AG09319 (cell line): ENCODE measurements at regions not wholly inside any gene's neighbourhood (a gene's known extent, or its start where the extent isn't known, plus 50 kb on each side); places are given as distances from the start of the nearest gene placed in this dataset.

Experiments
- DNase-seq: peaks from one replicate; pipeline ENCODE4 v3.0.0-alpha.2; 2010; ENCODE audit warnings: low read depth; ENCODE audit errors: extremely low read depth
- TF ChIP-seq, protein P1 (sequence below): IDR thresholded peaks from 2 replicates; pipeline ENCODE4 v1.5.1; 2011; ENCODE audit warnings: low read depth, mild to moderate bottlenecking, inconsistent platforms, low read length, moderate library complexity

GRCh38 chr9:78860801-78861475 lies 564.0 kb downstream of the PSAT1 start:
- TF ChIP-seq, protein P1, sequence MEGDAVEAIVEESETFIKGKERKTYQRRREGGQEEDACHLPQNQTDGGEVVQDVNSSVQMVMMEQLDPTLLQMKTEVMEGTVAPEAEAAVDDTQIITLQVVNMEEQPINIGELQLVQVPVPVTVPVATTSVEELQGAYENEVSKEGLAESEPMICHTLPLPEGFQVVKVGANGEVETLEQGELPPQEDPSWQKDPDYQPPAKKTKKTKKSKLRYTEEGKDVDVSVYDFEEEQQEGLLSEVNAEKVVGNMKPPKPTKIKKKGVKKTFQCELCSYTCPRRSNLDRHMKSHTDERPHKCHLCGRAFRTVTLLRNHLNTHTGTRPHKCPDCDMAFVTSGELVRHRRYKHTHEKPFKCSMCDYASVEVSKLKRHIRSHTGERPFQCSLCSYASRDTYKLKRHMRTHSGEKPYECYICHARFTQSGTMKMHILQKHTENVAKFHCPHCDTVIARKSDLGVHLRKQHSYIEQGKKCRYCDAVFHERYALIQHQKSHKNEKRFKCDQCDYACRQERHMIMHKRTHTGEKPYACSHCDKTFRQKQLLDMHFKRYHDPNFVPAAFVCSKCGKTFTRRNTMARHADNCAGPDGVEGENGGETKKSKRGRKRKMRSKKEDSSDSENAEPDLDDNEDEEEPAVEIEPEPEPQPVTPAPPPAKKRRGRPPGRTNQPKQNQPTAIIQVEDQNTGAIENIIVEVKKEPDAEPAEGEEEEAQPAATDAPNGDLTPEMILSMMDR: no peak
- no peak for DNase-seq

- TF ChIP-seq, protein P1: no peak
- no peak for DNase-seq
Measured at GRCh38 chr9:78863531-78863930, 566.6 kb downstream of the PSAT1 start.

GRCh38 chr9:78865737-78866136 lies 568.8 kb downstream of the PSAT1 start:
- TF ChIP-seq, protein P1: no peak
- no peak for DNase-seq

- TF ChIP-seq, protein P1: no peak
- DNase-seq: no peak
Measured at GRCh38 chr9:78866207-78867132, 569.5 kb downstream of the PSAT1 start.

- DNase-seq: no peak
- TF ChIP-seq, protein P1: no peak
Measured at GRCh38 chr9:78871086-78871451, 574.1 kb downstream of the PSAT1 start.

DNA sequence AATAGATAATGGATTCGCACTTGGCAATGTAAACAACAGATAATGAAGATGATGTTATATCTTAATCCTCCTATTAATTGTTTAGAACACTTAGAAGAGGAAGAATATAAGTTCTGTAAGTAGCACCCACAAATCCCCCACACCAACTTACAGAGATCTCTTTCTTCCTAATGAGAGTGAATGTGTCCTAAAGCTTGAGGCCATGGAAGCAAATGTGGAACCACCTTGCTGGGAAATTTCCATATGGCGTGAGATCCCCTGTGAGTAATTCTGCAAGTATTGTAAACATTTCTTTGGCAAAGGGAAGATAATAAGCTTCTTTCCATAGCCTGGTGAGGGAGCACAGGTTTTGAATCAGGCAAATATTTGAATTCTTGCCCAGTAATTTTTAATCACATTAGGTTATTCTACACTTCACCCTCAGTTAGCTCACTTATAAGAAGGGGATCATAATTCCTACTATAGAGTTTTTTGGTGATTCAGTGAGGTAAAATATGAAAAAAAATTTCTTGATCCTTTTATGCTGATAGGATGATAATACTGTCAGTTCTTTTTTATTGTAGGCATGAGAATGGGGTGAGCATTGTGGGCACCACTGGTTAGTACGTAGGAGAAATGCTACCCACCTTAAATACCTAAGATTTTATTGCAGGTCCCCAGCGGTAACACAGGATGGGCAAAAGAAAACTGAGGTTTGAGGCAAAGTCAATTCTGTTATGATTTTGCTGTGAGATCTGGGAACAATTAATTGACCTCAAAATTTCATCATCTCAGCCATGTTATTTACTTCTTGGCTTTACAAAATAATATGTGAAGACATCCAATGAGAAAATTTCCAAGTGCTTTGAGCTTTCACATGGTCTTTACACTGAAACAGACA lies 574.8 kb downstream of the PSAT1 start:
- TF ChIP-seq, protein P1: no peak
- DNase-seq: peak; percentile 72

DNA sequence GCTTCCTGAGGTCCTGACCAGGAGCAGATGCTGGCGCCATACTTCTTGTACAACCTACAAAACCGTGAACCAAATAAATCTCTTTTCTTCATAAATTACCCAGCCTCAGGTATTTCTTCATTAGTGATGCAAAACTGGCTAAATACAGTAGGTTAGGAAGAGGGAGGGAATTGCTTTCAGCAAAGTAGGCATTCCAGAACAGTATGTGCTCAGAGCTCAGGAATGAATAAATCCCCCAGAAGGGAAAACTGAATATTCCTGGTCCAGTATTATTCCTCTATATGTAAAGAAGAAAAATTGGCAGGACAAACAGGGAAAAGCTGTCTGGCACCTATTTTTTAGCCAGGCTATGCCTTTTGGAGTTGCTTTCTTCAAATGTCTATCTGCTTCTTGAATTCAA lies 577.1 kb downstream of the PSAT1 start:
- TF ChIP-seq, protein P1: no peak
- no peak for DNase-seq
